ENCODE measurements at regions not wholly inside any gene's neighbourhood (a gene's known extent, or its start where the extent isn't known, plus 50 kb on each side); places are given as distances from the start of the nearest gene placed in this dataset.

DNA sequence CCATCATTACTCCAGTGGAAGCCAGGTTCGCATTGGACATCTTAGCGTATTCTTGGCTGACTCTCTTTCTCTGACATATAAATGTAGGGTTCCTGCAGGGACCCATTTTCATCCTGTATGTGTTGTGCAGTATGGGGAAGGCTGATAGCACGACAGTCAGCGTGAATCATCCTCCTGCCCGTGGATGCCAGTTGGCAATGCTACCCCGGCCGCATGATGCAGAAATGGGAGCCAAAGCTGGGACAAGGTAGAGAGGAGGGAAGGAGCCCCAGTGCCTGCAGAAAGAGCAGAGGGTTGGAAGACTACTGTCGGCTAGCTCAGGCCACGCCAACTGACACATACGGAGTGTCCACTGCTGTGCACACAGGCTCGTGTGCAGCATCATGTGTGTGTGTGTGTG lies 251.6 kb downstream of the SKAP2 start:
- DNase-seq: no peak

DNA sequence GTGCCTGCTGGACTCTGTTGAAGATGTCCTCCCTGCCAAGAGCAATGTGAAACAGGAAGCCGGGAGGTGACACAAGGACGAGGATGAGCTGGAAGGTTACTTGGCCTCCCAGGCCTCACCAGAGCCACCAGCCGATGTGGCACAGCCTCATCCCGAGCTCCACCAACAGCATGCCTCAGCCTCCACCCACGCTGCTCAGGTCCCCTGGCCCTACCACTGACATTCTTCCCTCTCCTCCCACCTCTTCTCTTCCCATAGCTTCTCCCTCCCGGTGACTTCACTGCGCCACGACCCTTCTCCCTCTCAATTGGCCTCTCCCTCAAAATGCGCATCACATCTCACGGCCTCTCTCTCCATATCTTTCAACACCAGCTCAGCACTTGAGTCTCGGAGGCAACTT lies 249.9 kb downstream of the SKAP2 start:
- no peak for DNase-seq

DNA sequence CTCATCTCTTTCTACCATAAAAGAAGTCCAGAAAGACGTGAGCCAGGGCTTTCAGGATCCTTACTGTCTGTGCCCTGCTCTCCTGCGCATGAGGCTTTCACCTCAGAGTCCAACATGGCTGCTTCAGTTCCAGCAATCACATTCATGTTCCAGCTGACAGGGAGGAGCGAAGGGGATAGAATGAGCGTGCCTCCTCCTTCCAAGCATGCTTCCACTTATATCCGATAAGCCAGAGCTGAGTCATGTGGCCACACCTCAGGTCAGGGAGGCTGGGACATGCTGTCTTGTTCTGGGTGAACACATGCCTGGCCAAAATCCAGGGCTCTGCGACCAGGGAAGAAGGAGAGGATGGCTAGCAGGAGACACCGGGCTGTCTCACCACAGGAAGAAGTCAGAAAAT lies 248.2 kb downstream of the SKAP2 start:
- no peak for DNase-seq

DNA sequence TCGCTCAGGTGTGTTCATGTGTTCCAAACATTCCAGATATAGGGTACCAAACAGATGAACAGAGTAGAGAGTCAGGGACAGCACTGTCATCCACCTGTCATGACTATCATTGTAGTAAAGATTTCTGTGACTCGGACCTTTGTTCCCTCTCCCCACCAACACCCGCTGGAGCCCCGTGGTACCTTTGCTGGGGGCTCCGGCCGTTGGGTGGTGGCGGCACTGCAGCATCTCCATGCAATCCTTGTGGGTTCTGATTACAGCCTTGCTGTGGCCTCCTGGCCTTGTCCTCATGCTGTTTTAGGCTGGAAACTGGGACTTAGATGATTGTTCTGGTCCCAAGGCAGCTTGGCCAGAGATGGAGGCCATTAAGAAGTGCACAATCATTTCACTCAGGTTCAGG lies 247.3 kb downstream of the SKAP2 start:
- DNase-seq: no peak
